ENCODE measurements at regions not wholly inside any gene's neighbourhood (a gene's known extent, or its start where the extent isn't known, plus 50 kb on each side); places are given as distances from the start of the nearest gene placed in this dataset.

- ChIA-PET CTCF (no interaction called here), POLR2A (no interaction called here)
- TF ChIP-seq TCF7L2 (IDR thresholded peaks at IDR 0.05; ENCODE audit: low read depth, low read length) (no peak), CTCF (IDR thresholded peaks at IDR 0.05) (no peak), SIN3A (IDR thresholded peaks at IDR 0.05; ENCODE audit: borderline replicate concordance, insufficient read depth, low read depth, low read length) (no peak), POLR2AphosphoS5 (IDR thresholded peaks at IDR 0.05; ENCODE audit: low read depth, low read length) (no peak), REST (IDR thresholded peaks at IDR 0.05; ENCODE audit: insufficient read depth in 1 of 2, low read depth in 2 of 2, low read length in 1 of 2) (no peak)
- in situ Hi-C loops (cut with HindIII; ENCODE audit: low pct_unique_long_range_greater_than_20kb, low sequenced_read_pairs) = no loop called here
- ATAC-seq (no peak), DNase-seq (ENCODE audit: low read depth, low spot score) (no peak)
- intact Hi-C loops (cut with micrococcal nuclease; ENCODE audit: unreplicated experiment) = no loop called here
- Histone ChIP-seq H3K27me3 (ENCODE audit: control insufficient read depth, insufficient read depth, low read length) (no peaks in the 10 kb centered on the region), H3K4me1 (ENCODE audit: control insufficient read depth, insufficient read depth, low read length) (no peaks in the 10 kb centered on the region), H3K27ac (ENCODE audit: low read length) (no peak overlapping the region), H3K4me3 (ENCODE audit: low read depth in 2 of 2, low read length in 2 of 2) (no peak overlapping the region), H3K9me3 (ENCODE audit: control insufficient read depth, insufficient read depth, low read depth, low read length) (peaks cover 3% of the 10 kb centered on the region; the same call in 1 of the 2 replicates), H3K36me3 (ENCODE audit: control insufficient read depth, insufficient read depth, low read length) (no peaks in the 10 kb centered on the region)
- no TSS peak for BruUV-seq (replicated peaks)
Observed at GRCh38 chr6:4491501-4492260, 284.5 kb upstream of the CDYL start.

GRCh38 chr6:4489538-4489937 lies 286.7 kb upstream of the CDYL start:
- POLR2A ChIA-PET = no interaction called here
- no peak for ATAC-seq
- in situ Hi-C loops (cut with HindIII; ENCODE audit: low pct_unique_long_range_greater_than_20kb, low sequenced_read_pairs) = no loop called here
- no peaks in the 10 kb centered on the region for H3K36me3 ChIP-seq (ENCODE audit: control insufficient read depth, insufficient read depth, low read length)
- intact Hi-C loops (cut with micrococcal nuclease; ENCODE audit: unreplicated experiment) = no loop called here
- TF ChIP-seq POLR2AphosphoS5 (IDR thresholded peaks at IDR 0.05; ENCODE audit: low read depth, low read length) = no peak
- TF ChIP-seq REST (IDR thresholded peaks at IDR 0.05; ENCODE audit: insufficient read depth in 1 of 2, low read depth in 2 of 2, low read length in 1 of 2) = no peak
- no peak for TF ChIP-seq TCF7L2 (IDR thresholded peaks at IDR 0.05; ENCODE audit: low read depth, low read length)
- TF ChIP-seq CTCF (IDR thresholded peaks at IDR 0.05) = no peak
- no peak for TF ChIP-seq SIN3A (IDR thresholded peaks at IDR 0.05; ENCODE audit: borderline replicate concordance, insufficient read depth, low read depth, low read length)
- peaks cover 3% of the 10 kb centered on the region; the same call in 1 of the 2 replicates for H3K9me3 ChIP-seq (ENCODE audit: control insufficient read depth, insufficient read depth, low read depth, low read length)
- CTCF ChIA-PET = no interaction called here
- no peaks in the 10 kb centered on the region for H3K4me1 ChIP-seq (ENCODE audit: control insufficient read depth, insufficient read depth, low read length)
- no peaks in the 10 kb centered on the region for H3K27me3 ChIP-seq (ENCODE audit: control insufficient read depth, insufficient read depth, low read length)
- H3K27ac ChIP-seq (ENCODE audit: low read length) = no peak overlapping the region
- no peak overlapping the region for H3K4me3 ChIP-seq (ENCODE audit: low read depth in 2 of 2, low read length in 2 of 2)
- BruUV-seq (replicated peaks) = no TSS peak
- DNase-seq (ENCODE audit: low read depth, low spot score) = no peak

Measured in Panc1 (cell line).